NCI-H2196 (cell line): ENCODE measurements at regions not wholly inside any gene's neighbourhood (a gene's known extent, or its start where the extent isn't known, plus 50 kb on each side); places are given as distances from the start of the nearest gene placed in this dataset.
"Not testable (repeated sequence)": the region's sequence is repeated elsewhere in the genome, so short reads cannot be mapped to it uniquely, and the experiment has no call there.

ENCODE experiments used
- DNase-seq: peaks from one replicate; lab custom pipeline; 2025; ENCODE audit not compliant: unreplicated experiment; lab: John Stamatoyannopoulos, UW

GRCh38 chr13:64648293-64648692, 2581.8 kb downstream of the PCDH9 start:
- DNase-seq, result no peak

DNA sequence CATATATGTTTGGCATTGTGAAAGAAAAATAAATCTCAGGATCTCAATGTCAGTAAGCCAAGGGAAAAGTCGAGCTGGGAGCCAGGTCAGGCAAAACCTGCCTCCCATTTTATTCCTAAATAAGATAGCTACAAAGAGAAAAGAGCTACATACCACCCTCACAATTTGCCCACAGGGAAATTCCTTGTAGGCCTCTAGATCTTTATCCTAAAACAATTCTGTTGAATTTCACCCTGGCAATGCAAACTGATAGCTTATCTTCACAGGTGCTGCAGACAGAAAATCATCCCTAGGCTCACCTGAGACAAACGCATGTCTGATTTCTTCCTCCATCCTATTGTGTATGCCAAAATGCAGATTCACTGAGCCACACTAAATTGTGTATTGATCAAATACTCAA, 2587.1 kb downstream of the PCDH9 start:
- DNase-seq, result no peak

GRCh38 chr13:64640002-64640401, 2590.1 kb downstream of the PCDH9 start:
- DNase-seq, result no peak

- DNase-seq, result no peak
Measured at GRCh38 chr13:64639206-64639605, 2590.9 kb downstream of the PCDH9 start.

DNA sequence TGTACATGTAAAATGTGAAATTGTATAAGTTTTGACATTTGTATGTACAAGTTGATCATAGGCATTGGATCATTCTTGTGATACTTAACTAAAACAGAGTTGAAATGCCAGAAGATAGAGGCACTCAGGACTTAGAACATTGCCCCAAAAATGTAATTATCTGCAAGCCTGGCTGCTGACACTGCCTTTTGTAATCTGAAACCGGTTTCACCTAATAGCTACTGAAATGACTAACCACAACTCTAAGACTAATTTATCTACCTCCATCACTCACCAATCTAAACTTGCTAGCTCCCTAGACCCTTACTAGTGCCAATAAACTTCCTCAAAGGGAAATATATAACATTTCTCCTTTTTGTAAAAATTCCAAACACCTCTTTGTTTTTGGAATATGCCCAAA, 2596.2 kb downstream of the PCDH9 start:
- no peak for DNase-seq

- no peak for DNase-seq
Measured at GRCh38 chr13:64627654-64628053, 2602.5 kb downstream of the PCDH9 start.

DNA sequence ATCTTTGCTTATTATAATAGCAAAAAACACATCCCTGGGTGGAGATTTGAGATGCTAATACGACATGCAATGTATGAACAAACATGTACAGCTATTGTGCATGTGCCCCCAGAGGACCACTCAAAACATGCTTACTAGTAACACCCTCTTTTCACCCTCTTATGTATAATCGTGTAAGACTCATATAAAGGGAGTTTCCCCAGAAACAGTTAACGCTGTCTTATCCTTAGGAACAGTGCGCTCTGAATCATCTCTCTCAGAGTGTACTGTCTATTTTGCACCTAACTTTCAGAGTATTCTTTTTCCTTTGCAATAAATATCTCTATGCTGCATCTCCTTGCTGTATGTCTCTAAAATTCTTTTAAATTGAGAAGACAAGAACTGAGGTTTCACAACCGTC, 2604.0 kb downstream of the PCDH9 start:
- DNase-seq, result no peak

- DNase-seq, result no peak
Measured at GRCh38 chr13:64617231-64617630, 2612.9 kb downstream of the PCDH9 start.

GRCh38 chr13:64591971-64592370, 2638.2 kb downstream of the PCDH9 start:
- DNase-seq, result no peak

DNA sequence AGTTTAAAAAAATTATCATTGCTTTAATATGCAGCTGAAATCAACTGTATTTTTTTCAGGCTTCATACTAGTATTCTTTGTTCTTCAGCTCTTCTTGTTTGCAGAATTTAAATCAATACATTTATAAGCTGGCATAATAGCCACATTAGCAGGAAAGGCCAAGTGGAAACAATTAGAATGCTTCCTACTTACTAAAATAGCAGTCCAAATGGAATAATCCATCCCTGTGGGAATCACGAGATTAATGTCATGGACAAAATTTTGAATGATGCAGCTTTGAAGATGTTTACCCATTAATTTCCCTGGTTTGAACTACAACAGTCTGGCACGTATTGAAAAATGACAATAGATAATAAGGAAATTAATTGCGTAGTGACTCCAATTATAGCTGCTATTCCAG, 2650.8 kb downstream of the PCDH9 start:
- DNase-seq, result no peak

- no peak for DNase-seq
Measured at GRCh38 chr13:64568748-64569147, 2661.4 kb downstream of the PCDH9 start.

DNA sequence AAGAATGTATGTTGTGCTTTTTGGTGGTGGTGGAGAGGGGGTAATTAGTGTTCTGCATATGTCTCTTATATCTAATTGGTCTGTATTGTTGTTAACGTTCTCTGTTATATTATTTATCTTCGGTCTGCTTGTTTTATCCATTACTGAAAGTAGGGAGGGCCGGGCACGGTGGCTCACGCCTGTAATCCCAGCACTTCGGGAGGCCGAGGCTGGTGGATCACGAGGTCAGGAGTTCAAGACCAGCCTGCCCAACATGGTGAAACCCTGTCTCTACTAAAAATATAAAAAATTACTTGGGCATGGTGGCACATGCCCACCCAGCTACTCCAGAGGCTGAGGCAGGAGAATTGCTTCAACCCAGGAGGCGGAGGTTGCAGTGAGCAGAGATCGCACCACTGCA, 2672.1 kb downstream of the PCDH9 start:
- DNase-seq, result not testable (repeated sequence)

- DNase-seq, result no peak
Measured at GRCh38 chr13:64556376-64556775, 2673.8 kb downstream of the PCDH9 start.

DNA sequence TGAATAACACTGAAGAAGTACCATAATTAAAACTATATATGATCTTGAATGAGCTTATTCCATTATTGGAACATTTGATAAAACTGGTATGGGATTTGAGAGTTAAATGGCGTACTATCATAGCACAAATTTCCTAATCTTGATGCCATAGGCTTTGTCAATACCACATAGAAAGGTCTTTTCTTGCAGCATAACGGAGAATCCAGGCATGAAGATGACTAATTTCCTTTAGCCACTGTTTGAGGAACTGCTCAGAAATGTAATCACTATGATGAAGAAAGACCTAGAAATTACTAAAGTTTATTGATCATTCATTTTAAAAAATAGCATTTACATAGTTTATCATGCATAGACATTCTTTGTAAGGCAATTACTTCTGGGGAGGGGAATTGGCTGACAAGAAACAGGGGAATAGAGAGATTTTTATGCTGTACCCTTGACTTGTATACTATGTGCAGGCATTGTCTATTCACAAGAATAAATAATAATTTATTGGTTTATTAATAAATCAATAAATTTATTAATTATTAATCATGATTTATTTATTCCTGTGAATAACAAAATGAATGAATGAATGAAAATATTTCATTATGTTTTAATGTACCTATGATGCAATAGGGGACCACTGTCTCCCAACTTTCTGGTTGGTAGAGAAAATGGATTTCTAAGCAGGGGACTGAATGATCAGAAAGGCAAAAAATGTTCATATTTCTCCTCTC, 2676.6 kb downstream of the PCDH9 start:
- no peak for DNase-seq

DNA sequence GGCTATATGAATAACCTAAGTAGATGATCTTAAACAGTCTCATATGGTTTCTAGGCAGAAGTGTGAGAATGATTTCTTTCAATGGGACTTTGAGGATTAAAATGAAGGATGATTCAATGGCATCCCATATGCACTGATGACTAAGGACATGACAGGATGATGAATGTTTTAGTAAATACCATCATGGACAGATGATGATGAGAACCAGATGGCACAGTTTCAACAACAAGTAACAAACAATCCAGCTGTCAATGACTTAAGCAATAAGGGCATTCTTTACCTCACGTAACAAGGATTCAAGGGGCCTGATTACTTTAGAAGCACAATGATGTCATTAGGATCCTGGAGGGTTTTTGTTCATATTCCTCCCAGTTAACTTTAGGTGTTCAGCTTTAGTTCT, 2678.4 kb downstream of the PCDH9 start:
- DNase-seq, result no peak

DNA sequence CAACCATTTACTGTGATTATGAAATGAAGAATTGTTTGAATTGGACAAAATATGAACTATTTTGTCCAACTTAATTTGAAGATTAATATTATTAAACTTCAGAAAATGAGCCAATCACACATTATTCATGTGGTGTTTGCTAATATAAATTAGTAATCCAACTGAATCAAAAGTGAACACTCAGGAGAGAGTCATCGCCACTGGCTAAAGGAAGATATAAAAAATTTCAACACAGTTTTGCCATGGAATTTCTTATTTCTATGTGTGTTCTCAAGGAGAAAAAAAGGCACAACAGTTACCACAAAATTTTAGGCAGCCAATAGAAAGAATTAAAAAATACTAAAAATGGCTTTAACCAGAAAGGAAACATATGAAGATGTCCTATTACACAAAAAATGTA, 2683.8 kb downstream of the PCDH9 start:
- no peak for DNase-seq

- DNase-seq, result no peak
Measured at GRCh38 chr13:64540976-64541375, 2689.2 kb downstream of the PCDH9 start.

GRCh38 chr13:64540468-64540867, 2689.7 kb downstream of the PCDH9 start:
- DNase-seq, result no peak

DNA sequence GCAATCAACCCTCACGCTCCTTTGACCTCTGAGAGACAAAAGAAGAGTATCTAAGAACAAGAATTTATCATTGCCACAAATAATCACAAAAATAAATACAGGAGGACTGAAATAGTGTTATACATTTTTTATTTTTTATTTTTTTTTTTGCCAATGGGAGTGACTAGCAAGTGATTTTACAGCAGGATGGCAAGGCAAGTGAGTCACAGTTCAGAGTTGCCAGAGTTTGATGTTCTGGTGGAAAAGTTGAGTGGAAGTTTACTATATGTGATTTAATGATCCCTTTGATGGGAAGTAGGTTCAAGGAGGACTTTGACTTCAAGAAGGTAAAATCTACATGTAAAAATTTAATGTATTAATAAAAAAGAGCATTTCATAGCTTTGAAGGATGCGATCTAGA, 2691.4 kb downstream of the PCDH9 start:
- DNase-seq, result no peak

DNA sequence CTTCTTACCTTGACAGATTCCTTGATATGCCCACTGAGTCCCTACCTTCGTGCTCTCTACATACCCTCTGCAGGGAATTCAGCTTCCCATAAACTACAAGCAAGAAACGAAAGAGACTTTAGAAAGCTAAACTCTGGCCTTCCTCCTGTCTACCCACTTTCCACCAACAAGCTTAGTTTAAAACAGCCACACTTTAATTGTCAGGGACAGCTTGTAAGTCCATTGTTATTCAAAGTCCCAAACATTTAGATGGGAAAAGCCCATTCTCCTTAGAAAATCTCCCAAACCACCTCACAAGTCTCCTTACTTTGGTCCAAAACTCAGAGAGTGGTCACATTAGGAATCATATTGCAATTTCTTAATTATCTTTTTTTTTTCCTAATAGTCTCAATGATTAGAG, 2695.8 kb downstream of the PCDH9 start:
- no peak for DNase-seq

DNA sequence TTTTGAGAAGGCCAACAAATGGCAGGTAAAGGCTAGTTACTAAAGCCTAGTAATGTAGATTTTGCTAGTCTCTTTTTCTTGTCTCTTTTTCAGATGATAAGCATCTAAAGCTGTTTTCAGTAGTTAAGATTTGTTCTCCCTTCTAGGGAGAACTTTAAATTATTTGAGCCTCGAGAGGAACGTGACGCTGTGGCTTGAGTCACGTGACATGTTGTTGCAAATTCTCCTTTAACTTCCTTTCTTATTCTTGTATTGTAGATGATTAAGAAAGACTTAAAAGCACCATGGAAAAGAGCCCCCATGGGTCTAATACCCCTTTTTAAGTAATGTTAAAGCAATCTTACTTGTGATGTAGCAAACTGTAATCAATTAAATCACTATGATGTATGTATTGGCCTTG, 2698.7 kb downstream of the PCDH9 start:
- no peak for DNase-seq

- DNase-seq, result no peak
Measured at GRCh38 chr13:64529874-64530485, 2700.2 kb downstream of the PCDH9 start.

- DNase-seq, result no peak
Measured at GRCh38 chr13:64528838-64529237, 2701.3 kb downstream of the PCDH9 start.
